ENCODE measurements at regions not wholly inside any gene's neighbourhood (a gene's known extent, or its start where the extent isn't known, plus 50 kb on each side); places are given as distances from the start of the nearest gene placed in this dataset.
"Not testable (repeated sequence)": the region's sequence is repeated elsewhere in the genome, so short reads cannot be mapped to it uniquely, and the experiment has no call there.

DNA sequence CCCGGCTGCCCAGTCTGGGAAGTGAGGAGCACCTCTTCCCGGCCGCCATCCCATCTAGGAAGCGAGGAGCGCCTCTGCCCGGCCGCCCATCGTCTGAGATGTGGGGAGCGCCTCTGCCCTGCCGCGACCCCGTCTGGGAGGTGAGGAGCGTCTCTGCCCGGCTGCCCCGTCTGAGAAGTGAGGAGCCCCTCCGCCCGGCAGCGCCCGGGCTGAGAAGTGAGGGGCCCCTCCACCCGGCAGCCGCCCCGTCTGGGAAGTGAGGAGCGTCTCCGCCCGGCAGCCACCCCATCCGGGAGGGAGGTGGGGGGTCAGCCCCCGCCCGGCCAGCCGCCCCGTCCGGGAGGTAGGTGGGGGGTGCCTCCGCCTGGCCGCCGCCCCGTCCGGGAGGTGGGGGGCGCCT, 94.2 kb upstream of the FSCB start:
- not testable (repeated sequence) for TF ChIP-seq POLR2A (IDR thresholded peaks at IDR 0.05; ENCODE audit: low read depth, low read length); POLR2AphosphoS5 (IDR thresholded peaks at IDR 0.05; ENCODE audit: low read depth, low read length); TAF1 (IDR thresholded peaks at IDR 0.05; ENCODE audit: borderline replicate concordance, low read depth, low read length)
